Spinal cord (tissue), 9 donors: ENCODE measurements at regions not wholly inside any gene's neighbourhood (a gene's known extent, or its start where the extent isn't known, plus 50 kb on each side); places are given as distances from the start of the nearest gene placed in this dataset.
A peak's percentile ranks its signal among the peaks of the same experiment; 100 is the strongest.

Source experiments
- DNase-seq, 6 donors: peaks; one replicate each; pipeline versions ENCODE4 v3.0.0 to v3.0.0-alpha.2; 2013 to 2015; ENCODE audit warnings: low spot score in 6 of 6, low read depth in 4 of 6
- H3K27ac ChIP-seq: one replicate; pipeline ENCODE4 v1.5.1; 2013; ENCODE audit warnings: low read depth, low read length, control low read depth
- H3K27me3 ChIP-seq: one replicate; pipeline ENCODE4 v1.6.1; 2013; ENCODE audit warnings: low read length; ENCODE audit not compliant: control insufficient read depth, insufficient read depth
- H3K36me3 ChIP-seq: one replicate; pipeline ENCODE4 v1.6.1; 2013; ENCODE audit warnings: low read length; ENCODE audit not compliant: control insufficient read depth, insufficient read depth
- H3K4me1 ChIP-seq: one replicate; pipeline ENCODE4 v1.6.1; 2013; ENCODE audit warnings: low read length; ENCODE audit not compliant: control insufficient read depth, insufficient read depth
- H3K4me3 ChIP-seq: one replicate; pipeline ENCODE4 v1.5.1; 2013; ENCODE audit warnings: low read depth, low read length, control low read depth
- H3K9me3 ChIP-seq: one replicate; pipeline ENCODE4 v1.6.1; 2013; ENCODE audit warnings: low read length; ENCODE audit not compliant: control insufficient read depth, insufficient read depth
- WGBS: methylation state at CpG from one replicate; pipeline ENCODE4 v1.1.5; 2013; ENCODE audit warnings: missing lambda C conversion rate; ENCODE audit not compliant: insufficient coverage; 5-methylcytosine and 5-hydroxymethylcytosine counted together
- donor health status: healthy.

GRCh38 chr12:29944269-29945000 lies 160.7 kb upstream of the TMTC1 start:
- no peak for DNase-seq
- H3K9me3 ChIP-seq, result no peaks in the 10 kb centered on the region
- H3K36me3 ChIP-seq, result no peaks in the 10 kb centered on the region
- WGBS, result no CpG with 5 or more reads among the region's 2 CpGs
- H3K4me1 ChIP-seq, result no peaks in the 10 kb centered on the region
- H3K27ac ChIP-seq, result no peak overlapping the region
- no peaks in the 10 kb centered on the region for H3K27me3 ChIP-seq
- H3K4me3 ChIP-seq, result no peak overlapping the region

- no peaks in the 10 kb centered on the region for H3K27me3 ChIP-seq
- no peaks in the 10 kb centered on the region for H3K4me1 ChIP-seq
- H3K4me3 ChIP-seq, result no peak overlapping the region
- H3K27ac ChIP-seq, result no peak overlapping the region
- peak in 1 of 6 donors; percentile 31 for DNase-seq
- no peaks in the 10 kb centered on the region for H3K36me3 ChIP-seq
- no peaks in the 10 kb centered on the region for H3K9me3 ChIP-seq
- no CpG with 5 or more reads among the region's 2 CpGs for WGBS
Observed at GRCh38 chr12:29943683-29944082, 159.9 kb upstream of the TMTC1 start.

- H3K4me1 ChIP-seq, result no peaks in the 10 kb centered on the region
- no peaks in the 10 kb centered on the region for H3K27me3 ChIP-seq
- DNase-seq, result peak in 1 of 6 donors; percentile 64
- H3K27ac ChIP-seq, result no peak overlapping the region
- H3K4me3 ChIP-seq, result no peak overlapping the region
- H3K9me3 ChIP-seq, result no peaks in the 10 kb centered on the region
- no peaks in the 10 kb centered on the region for H3K36me3 ChIP-seq
Observed at GRCh38 chr12:29940811-29941210, 157.1 kb upstream of the TMTC1 start.

GRCh38 chr12:29930503-29930902 lies 146.8 kb upstream of the TMTC1 start:
- Histone ChIP-seq H3K4me1 (no peaks in the 10 kb centered on the region), H3K36me3 (no peaks in the 10 kb centered on the region), H3K27me3 (no peaks in the 10 kb centered on the region), H3K4me3 (no peak overlapping the region), H3K9me3 (no peaks in the 10 kb centered on the region), H3K27ac (no peak overlapping the region)
- DNase-seq, result no peak

- Histone ChIP-seq H3K4me1 (no peaks in the 10 kb centered on the region), H3K36me3 (no peaks in the 10 kb centered on the region), H3K27me3 (no peaks in the 10 kb centered on the region), H3K9me3 (no peaks in the 10 kb centered on the region), H3K27ac (no peak overlapping the region), H3K4me3 (no peak overlapping the region)
- WGBS, result no CpG with 5 or more reads among the region's 2 CpGs
- no peak for DNase-seq
Observed at GRCh38 chr12:29929295-29929694, 145.6 kb upstream of the TMTC1 start.

GRCh38 chr12:29921307-29921706 lies 137.6 kb upstream of the TMTC1 start:
- H3K27ac ChIP-seq, result no peak overlapping the region
- no peak overlapping the region for H3K4me3 ChIP-seq
- no peaks in the 10 kb centered on the region for H3K9me3 ChIP-seq
- no peaks in the 10 kb centered on the region for H3K4me1 ChIP-seq
- WGBS, result no CpG with 5 or more reads among the region's 1 CpG
- no peaks in the 10 kb centered on the region for H3K36me3 ChIP-seq
- no peak for DNase-seq
- no peaks in the 10 kb centered on the region for H3K27me3 ChIP-seq

- no peak for DNase-seq
- no CpG with 5 or more reads among the region's 1 CpG for WGBS
- Histone ChIP-seq H3K27me3 (no peaks in the 10 kb centered on the region), H3K4me1 (no peaks in the 10 kb centered on the region), H3K9me3 (no peaks in the 10 kb centered on the region), H3K36me3 (no peaks in the 10 kb centered on the region), H3K27ac (no peak overlapping the region), H3K4me3 (no peak overlapping the region)
Observed at GRCh38 chr12:29908157-29908556, 124.4 kb upstream of the TMTC1 start.

GRCh38 chr12:29907461-29907860 lies 123.7 kb upstream of the TMTC1 start:
- WGBS, result 100% methylated on average over 1 of the region's 4 CpGs

GRCh38 chr12:29902043-29902442 lies 118.3 kb upstream of the TMTC1 start:
- no peak overlapping the region for H3K27ac ChIP-seq
- no CpG with 5 or more reads among the region's 2 CpGs for WGBS

More at GRCh38 chr12:29907461-29907860, 123.7 kb upstream of the TMTC1 start:
- DNase-seq, result peak in 1 of 6 donors; percentile 50
- Histone ChIP-seq H3K9me3 (no peaks in the 10 kb centered on the region), H3K36me3 (no peaks in the 10 kb centered on the region), H3K27ac (no peak overlapping the region), H3K4me1 (no peaks in the 10 kb centered on the region), H3K27me3 (no peaks in the 10 kb centered on the region), H3K4me3 (no peak overlapping the region)

GRCh38 chr12:29901585-29901984 lies 117.8 kb upstream of the TMTC1 start:
- H3K4me3 ChIP-seq, result no peak overlapping the region
- 67% methylated on average over 1 of the region's 4 CpGs for WGBS
- no peak overlapping the region for H3K27ac ChIP-seq
- no peaks in the 10 kb centered on the region for H3K36me3 ChIP-seq
- DNase-seq, result no peak
- no peaks in the 10 kb centered on the region for H3K9me3 ChIP-seq
- no peaks in the 10 kb centered on the region for H3K27me3 ChIP-seq
- H3K4me1 ChIP-seq, result no peaks in the 10 kb centered on the region

More at GRCh38 chr12:29902043-29902442, 118.3 kb upstream of the TMTC1 start:
- Histone ChIP-seq H3K4me3 (no peak overlapping the region), H3K27me3 (no peaks in the 10 kb centered on the region), H3K9me3 (no peaks in the 10 kb centered on the region), H3K36me3 (no peaks in the 10 kb centered on the region), H3K4me1 (no peaks in the 10 kb centered on the region)
- no peak for DNase-seq
